Astrocyte (in vitro differentiated cells and primary cell): ENCODE measurements at regions not wholly inside any gene's neighbourhood (a gene's known extent, or its start where the extent isn't known, plus 50 kb on each side); places are given as distances from the start of the nearest gene placed in this dataset.

Experiments
- CTCF ChIP-seq: IDR thresholded peaks from 2 replicates; pipeline ENCODE4 v1.5.1; 2011; ENCODE audit warnings: low read depth, mild to moderate bottlenecking, inconsistent platforms, low read length, moderate library complexity; ENCODE audit not compliant: insufficient read depth
- EZH2 ChIP-seq: IDR thresholded peaks from 2 replicates; pipeline ENCODE4 v1.6.1; 2012; ENCODE audit warnings: mild to moderate bottlenecking, low read length, inconsistent platforms; ENCODE audit not compliant: insufficient read depth

GRCh38 chr2:16506366-16506765 lies 159.3 kb downstream of the CYRIA start:
- TF ChIP-seq EZH2 (no peak), CTCF (no peak)
